ENCODE measurements at regions not wholly inside any gene's neighbourhood (a gene's known extent, or its start where the extent isn't known, plus 50 kb on each side); places are given as distances from the start of the nearest gene placed in this dataset.
"Not testable (repeated sequence)": the region's sequence is repeated elsewhere in the genome, so short reads cannot be mapped to it uniquely, and the experiment has no call there.

GRCh38 chr5:96483878-96484277, 50.8 kb upstream of the PCSK1 start:
- DNase-seq, result peak; percentile 4

- no peak for DNase-seq
These were observed 54.8 kb upstream of the PCSK1 start for GRCh38 chr5:96487859-96488258.

GRCh38 chr5:96489532-96489931, 56.5 kb upstream of the PCSK1 start:
- DNase-seq, result no peak

GRCh38 chr5:96492459-96493047, 59.5 kb upstream of the PCSK1 start:
- no peak for DNase-seq

- no peak for DNase-seq
These were observed 60.3 kb upstream of the PCSK1 start for GRCh38 chr5:96493219-96493790.

- not testable (repeated sequence) for DNase-seq
These were observed 62.4 kb upstream of the PCSK1 start for GRCh38 chr5:96495412-96495811.

GRCh38 chr5:96497027-96497426, 64.0 kb upstream of the PCSK1 start:
- not testable (repeated sequence) for DNase-seq

- DNase-seq, result no peak
These were observed 66.8 kb upstream of the PCSK1 start for GRCh38 chr5:96499753-96500345.

- no peak for DNase-seq
These were observed 69.1 kb upstream of the PCSK1 start for GRCh38 chr5:96501991-96502646.

- no peak for DNase-seq
These were observed 70.6 kb upstream of the PCSK1 start for GRCh38 chr5:96503501-96504236.

- DNase-seq, result peak; percentile 29
These were observed 73.3 kb upstream of the PCSK1 start for GRCh38 chr5:96506376-96506775.

- no peak for DNase-seq
These were observed 73.9 kb upstream of the PCSK1 start for GRCh38 chr5:96506866-96507527.

GRCh38 chr5:96509316-96509715, 76.3 kb upstream of the PCSK1 start:
- no peak for DNase-seq

GRCh38 chr5:96509721-96510350, 76.8 kb upstream of the PCSK1 start:
- DNase-seq, result peak; percentile 23

GRCh38 chr5:96516631-96517071, 83.6 kb upstream of the PCSK1 start:
- DNase-seq, result no peak

GRCh38 chr5:96517295-96517694, 84.2 kb upstream of the PCSK1 start:
- no peak for DNase-seq

GRCh38 chr5:96520345-96520744, 87.3 kb upstream of the PCSK1 start:
- no peak for DNase-seq

- no peak for DNase-seq
These were observed 89.7 kb upstream of the PCSK1 start for GRCh38 chr5:96522635-96523355.

- no peak for DNase-seq
These were observed 95.0 kb upstream of the PCSK1 start for GRCh38 chr5:96527768-96528661.

- DNase-seq, result no peak
These were observed 95.9 kb upstream of the PCSK1 start for GRCh38 chr5:96528826-96529474.
